GM19452 (cell line): ENCODE measurements at regions not wholly inside any gene's neighbourhood (a gene's known extent, or its start where the extent isn't known, plus 50 kb on each side); places are given as distances from the start of the nearest gene placed in this dataset.

ENCODE experiments used
- ATAC-seq: cut with Tn5 transposase; IDR thresholded peaks from one replicate; pipeline ENCODE4 v1.9.1; 2021; ENCODE audit not compliant: unreplicated experiment

DNA sequence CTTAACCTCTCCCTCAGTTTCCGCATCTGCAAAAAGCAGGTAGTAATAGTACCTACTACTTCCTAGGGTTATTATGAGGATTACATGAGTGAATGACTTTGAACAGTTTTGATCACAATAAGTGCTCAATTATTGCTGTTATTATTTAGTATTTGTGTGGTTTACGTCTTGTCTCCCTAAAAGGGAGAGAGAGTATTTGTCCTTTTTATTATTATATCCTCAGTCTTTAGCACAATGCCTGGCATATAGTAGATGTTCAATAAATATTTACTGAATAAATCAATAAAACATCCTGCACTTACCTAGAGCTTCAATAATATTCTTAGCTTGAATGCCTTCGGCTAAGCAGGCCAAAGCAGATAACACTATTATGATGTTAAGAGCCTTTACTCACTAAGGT lies 160.0 kb downstream of the TANC2 start:
- ATAC-seq, result no peak

DNA sequence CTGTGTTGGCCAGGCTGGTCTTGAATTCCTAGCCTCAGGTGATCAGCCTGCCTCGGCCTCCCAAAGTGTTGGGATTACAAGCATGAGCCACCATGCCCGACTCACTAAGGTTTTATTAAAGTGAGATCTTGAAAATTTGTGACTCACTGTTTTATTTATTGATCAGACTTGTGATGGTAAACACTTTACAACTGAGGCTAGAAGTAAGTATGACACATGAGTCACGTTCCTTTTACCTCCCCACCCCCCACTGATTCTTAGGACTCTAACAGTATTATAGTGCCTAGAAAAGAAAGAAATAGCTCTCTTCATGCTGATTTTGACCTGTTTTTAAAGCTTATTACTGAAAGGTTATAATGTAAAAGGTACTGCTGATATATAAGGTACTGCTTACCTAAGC lies 160.6 kb downstream of the TANC2 start:
- ATAC-seq, result no peak

DNA sequence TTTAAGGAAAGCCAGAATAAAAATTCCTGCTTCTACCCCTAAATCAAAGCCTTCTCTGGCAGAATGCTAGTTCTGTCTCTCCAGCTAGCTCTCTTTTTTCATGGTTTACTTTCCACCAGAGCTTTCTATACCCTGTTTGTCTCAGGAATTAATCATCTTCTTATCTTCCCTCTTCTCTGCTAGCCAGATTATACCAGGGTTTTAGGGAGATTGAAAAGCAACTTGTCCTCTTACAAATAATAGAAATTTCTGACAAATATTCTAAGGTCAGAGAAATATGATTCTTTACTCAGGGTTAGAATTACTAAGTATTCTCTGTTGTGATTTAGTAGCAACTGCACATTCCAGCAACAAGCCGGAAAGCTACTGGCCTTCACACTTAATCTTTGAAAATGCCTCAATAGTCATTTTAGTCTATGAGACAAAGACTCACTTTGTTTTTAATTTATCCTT lies 166.4 kb downstream of the TANC2 start:
- no peak for ATAC-seq

GRCh38 chr17:63133491-63133890 lies 167.5 kb downstream of the TANC2 start:
- ATAC-seq, result no peak

DNA sequence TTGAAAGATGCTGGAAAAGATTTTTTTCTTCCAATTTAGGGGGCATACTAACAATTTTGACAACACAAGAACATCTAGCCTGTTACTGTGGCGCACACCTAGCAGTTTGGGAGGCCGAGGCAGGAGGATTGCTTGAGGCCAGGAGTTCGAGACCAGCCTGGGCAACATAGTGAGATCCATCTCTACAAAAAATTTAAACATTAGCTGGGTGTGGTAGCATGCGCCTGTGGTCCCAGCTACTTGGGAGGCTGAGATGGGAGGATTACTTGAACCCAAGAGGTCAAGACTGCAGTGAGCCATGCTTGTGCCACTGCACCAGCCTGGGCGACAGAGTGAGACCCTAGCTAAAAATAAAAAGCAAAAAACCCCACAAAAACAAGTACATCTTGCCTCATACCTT lies 168.8 kb downstream of the TANC2 start:
- no peak for ATAC-seq

DNA sequence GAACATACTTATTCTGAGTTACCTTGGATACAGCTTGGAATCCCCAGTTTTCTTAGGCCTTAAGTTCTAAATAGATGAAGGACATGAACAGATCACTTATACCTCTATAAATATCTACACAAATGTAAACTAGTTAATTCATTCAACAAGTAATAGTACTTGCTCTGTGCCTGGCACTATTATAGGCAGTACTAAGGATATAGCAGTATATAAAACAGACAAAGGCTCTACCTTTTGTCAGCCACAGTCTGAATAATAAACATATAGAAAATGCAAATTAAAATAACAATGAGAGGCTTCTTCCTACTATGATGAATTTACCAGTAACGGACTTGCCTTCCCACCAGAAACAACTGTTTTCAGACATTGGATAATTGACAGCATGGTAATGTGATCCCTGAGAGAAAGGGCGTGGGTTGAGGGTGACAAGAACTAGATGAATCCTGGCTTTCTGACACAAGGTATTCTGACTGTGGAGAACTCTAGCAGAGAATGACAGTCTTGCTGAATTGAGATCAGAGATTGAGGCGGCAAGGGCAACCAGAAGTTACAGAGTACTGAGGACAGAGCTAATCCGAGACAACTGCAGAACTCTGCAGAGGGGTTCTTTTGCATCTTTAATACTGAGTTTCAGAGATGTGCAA lies 170.5 kb downstream of the TANC2 start:
- no peak for ATAC-seq

- ATAC-seq, result no peak
Measured at GRCh38 chr17:63137163-63137562, 171.1 kb downstream of the TANC2 start.

GRCh38 chr17:63138713-63139112 lies 172.7 kb downstream of the TANC2 start:
- no peak for ATAC-seq

GRCh38 chr17:63139356-63139755 lies 173.3 kb downstream of the TANC2 start:
- no peak for ATAC-seq

- ATAC-seq, result no peak
Measured at GRCh38 chr17:63140255-63140654, 174.2 kb downstream of the TANC2 start.

DNA sequence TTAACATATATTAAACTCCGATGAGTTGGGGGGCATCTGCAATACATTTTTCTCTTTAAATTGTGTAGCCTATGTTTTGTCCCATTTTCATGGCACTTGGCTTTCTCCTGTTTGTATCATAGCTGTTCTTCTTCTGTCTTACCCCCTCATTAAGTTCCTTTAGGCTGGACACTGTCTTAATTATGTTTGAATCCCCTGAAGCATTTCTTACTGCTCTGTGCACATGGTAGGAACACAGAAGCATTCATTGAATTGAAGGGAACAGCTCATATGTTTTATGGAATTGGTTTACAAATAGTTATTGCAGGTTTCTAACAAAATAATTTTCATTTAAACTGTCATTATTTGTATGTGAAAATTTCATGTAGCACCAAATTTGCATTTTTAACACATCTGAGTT lies 176.8 kb downstream of the TANC2 start:
- ATAC-seq, result no peak

- ATAC-seq, result no peak
Measured at GRCh38 chr17:63150490-63150889, 184.5 kb downstream of the TANC2 start.

GRCh38 chr17:63150994-63151464 lies 185.0 kb downstream of the TANC2 start:
- ATAC-seq, result no peak

DNA sequence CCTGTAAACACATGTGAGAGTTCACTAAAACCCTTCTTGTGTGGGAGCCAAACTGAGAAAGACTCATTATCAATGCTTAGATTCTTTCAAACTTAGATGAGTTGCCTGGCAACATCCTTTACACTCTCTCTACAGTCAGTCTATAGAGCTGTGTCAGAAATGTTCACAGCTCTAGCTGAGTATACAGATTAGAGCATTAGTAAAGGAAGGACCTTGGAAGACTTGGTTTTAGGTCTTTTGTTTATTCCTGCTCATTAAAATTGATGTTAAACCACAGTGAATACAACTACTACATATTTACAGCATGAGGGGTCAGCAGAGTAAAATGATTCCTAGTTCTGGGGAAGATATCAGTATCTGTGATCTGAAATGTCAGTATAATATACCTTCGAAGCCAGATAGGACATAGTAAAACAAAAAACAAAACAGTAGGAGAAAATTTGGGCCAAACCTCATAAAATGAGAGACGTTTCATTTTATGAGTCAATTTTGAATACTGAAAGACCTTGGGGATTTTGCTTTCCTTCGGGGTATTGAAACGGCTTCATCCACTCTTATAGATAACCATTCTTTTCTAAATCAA lies 186.0 kb downstream of the TANC2 start:
- ATAC-seq, result no peak

DNA sequence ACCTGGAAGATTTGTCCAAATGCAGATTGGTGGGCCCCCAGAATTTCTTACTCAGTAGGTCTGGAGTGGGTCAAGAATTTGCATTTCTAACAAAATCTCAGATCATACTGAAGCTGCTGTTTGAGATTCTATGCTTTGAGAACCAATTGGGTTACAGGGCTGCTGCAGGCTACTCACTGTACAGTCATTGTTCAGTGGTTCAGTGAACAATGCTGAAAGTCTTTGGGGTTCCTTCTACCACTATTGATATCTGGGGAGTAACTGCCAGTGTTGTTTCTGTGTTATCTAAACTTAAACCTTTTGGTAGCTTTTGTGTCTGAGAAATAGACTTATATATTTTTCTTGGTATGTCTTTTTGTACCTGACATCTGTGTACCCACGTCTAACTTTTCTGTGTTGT lies 187.5 kb downstream of the TANC2 start:
- no peak for ATAC-seq

DNA sequence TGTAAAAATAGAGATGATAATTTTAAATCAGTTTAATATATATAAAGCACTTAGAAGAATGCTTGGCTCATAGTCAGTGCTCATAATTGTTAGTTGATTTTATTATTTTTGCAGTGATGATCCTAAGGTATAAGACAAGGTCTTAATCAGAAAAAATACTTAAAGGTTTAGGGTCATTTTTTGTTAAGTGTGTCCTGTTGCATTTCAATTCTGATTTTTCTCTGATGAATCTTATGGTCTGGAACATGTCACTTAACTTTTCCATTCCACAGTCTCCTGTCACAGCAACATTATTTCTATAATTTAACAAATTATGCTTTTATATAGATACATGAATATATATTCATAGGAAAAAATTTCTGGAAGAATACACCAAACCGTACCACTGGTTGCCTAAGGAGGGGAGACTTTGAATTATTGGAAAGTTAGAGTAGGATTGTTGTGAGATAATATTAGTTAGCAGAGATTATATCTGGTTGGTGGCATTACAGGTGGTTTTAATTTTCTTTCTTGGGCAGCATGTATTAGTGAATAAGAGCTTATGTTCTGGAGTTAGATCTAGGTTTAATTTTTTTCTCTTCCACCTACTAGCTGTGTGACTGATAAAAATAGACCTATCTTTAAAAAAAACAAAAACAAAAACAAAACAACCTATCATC lies 188.7 kb downstream of the TANC2 start:
- no peak for ATAC-seq

GRCh38 chr17:63156986-63157385 lies 191.0 kb downstream of the TANC2 start:
- ATAC-seq, result no peak

- ATAC-seq, result no peak
Measured at GRCh38 chr17:63162406-63163157, 196.5 kb downstream of the TANC2 start.

DNA sequence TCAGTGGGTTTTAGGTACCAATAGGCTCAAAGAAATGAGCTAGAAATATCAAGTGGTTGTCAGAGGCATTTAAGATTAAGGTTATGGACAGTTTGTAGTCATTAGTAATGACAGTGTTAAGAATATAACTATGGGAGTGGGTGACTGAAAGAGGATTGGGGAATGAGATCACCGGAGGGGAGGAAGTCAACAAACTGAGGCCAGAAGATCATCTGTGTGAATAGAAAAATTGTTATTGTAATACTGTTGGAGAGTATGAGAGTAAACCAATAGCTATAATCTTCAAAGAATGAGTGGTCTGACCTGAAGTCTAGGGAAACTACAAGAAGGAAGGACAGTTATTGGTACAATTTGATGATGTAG lies 197.1 kb downstream of the TANC2 start:
- ATAC-seq, result no peak

- ATAC-seq, result no peak
Measured at GRCh38 chr17:63165400-63165799, 199.4 kb downstream of the TANC2 start.

- ATAC-seq, result no peak
Measured at GRCh38 chr17:63170795-63171194, 204.8 kb downstream of the TANC2 start.
